T-helper 2 cell treated with Interferon-gamma antibody and Interleukin-4, amounts not matched to agents 5 μg/mL and 100 μg/mL, for 36 hours (primary cell): ENCODE measurements at regions not wholly inside any gene's neighbourhood (a gene's known extent, or its start where the extent isn't known, plus 50 kb on each side); places are given as distances from the start of the nearest gene placed in this dataset.
"Not testable (repeated sequence)": the region's sequence is repeated elsewhere in the genome, so short reads cannot be mapped to it uniquely, and the experiment has no call there.

Experiments
- DNase-seq: peaks from one replicate; pipeline ENCODE4 v3.0.0; 2021; ENCODE audit warnings: low spot score
- H3K27ac Mint-ChIP-seq: one replicate; pipeline ENCODE4 v1.8.0; 2021; ENCODE audit warnings: mild to moderate bottlenecking, mixed read lengths
- H3K27me3 Mint-ChIP-seq: one replicate; pipeline ENCODE4 v1.8.0; 2021; ENCODE audit warnings: low read depth, mixed read lengths
- H3K36me3 Mint-ChIP-seq: one replicate; pipeline ENCODE4 v1.8.0; 2021; ENCODE audit warnings: low read depth, mixed read lengths
- H3K4me1 Mint-ChIP-seq: one replicate; pipeline ENCODE4 v1.8.0; 2021; ENCODE audit warnings: low read depth, mixed read lengths
- H3K4me3 Mint-ChIP-seq: one replicate; pipeline ENCODE4 v1.8.0; 2022; ENCODE audit warnings: mild to moderate bottlenecking, moderate library complexity, mixed read lengths
- H3K9me3 Mint-ChIP-seq: one replicate; pipeline ENCODE4 v1.8.0; 2021; ENCODE audit warnings: mixed read lengths

GRCh38 chr11:38759394-38759793, 2161.4 kb upstream of the RAG2 start:
- H3K9me3 Mint-ChIP-seq, result peaks cover 27% of the 10 kb centered on the region
- no peak for DNase-seq
- no peaks in the 10 kb centered on the region for H3K36me3 Mint-ChIP-seq
- no peak overlapping the region for H3K27ac Mint-ChIP-seq
- H3K4me3 Mint-ChIP-seq, result no peak overlapping the region
- H3K27me3 Mint-ChIP-seq, result no peaks in the 10 kb centered on the region
- H3K4me1 Mint-ChIP-seq, result no peaks in the 10 kb centered on the region

DNA sequence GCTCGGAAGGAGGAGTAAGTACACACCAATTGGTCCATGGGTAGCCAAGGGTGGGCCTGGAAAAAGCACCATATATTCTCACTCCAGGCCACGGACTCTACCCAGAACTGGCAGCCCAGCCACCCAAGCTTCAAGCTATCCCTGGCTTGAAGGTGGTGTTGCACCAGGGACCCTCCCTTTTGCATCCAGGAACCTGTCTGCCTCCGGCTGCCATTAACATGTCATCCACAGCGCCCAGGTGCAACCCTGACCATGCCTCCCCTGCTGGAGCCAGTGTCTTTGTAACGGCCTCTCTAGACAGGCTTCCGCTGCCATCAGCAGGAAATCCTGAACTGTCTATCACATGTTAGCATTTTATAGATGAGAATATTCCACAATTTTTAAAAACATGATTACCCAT, 2158.5 kb upstream of the RAG2 start:
- Mint-ChIP-seq H3K27me3 (no peaks in the 10 kb centered on the region), H3K4me1 (no peaks in the 10 kb centered on the region), H3K36me3 (no peaks in the 10 kb centered on the region), H3K9me3 (peaks cover 30% of the 10 kb centered on the region), H3K27ac (no peak overlapping the region), H3K4me3 (no peak overlapping the region)
- no peak for DNase-seq

- H3K36me3 Mint-ChIP-seq, result no peaks in the 10 kb centered on the region
- H3K9me3 Mint-ChIP-seq, result peaks cover 24% of the 10 kb centered on the region
- H3K4me1 Mint-ChIP-seq, result no peaks in the 10 kb centered on the region
- H3K27ac Mint-ChIP-seq, result no peak overlapping the region
- no peaks in the 10 kb centered on the region for H3K27me3 Mint-ChIP-seq
- DNase-seq, result no peak
- no peak overlapping the region for H3K4me3 Mint-ChIP-seq
Measured at GRCh38 chr11:38751421-38751820, 2153.4 kb upstream of the RAG2 start.

DNA sequence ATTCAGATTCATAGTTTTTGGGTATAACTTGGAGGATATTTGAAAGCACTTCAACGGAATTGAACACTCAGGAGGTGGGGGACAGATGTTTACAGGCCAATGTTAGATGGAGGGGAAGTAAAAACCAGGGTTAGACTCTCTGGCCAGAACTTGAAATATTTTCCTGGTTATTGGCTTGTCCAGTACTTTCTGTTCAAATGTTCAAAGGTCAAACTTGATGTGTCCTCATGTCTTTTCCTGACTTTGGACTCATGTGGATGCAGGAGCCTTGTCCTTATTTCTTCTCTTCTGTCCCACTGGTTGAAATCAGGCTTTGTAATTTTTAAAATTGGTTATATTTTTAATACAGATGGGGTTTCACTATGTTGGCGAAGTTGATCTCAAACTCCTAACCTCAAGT, 2148.5 kb upstream of the RAG2 start:
- DNase-seq, H3K4me1 Mint-ChIP-seq, H3K4me3 Mint-ChIP-seq, H3K27me3 Mint-ChIP-seq, H3K27ac Mint-ChIP-seq, H3K36me3 Mint-ChIP-seq: not testable (repeated sequence)
- H3K9me3 Mint-ChIP-seq, result peaks cover 16% of the 10 kb centered on the region

- no peak overlapping the region for H3K4me3 Mint-ChIP-seq
- H3K36me3 Mint-ChIP-seq, result no peaks in the 10 kb centered on the region
- no peak overlapping the region for H3K27ac Mint-ChIP-seq
- DNase-seq, result no peak
- H3K27me3 Mint-ChIP-seq, result no peaks in the 10 kb centered on the region
- no peaks in the 10 kb centered on the region for H3K4me1 Mint-ChIP-seq
- H3K9me3 Mint-ChIP-seq, result peaks cover 24% of the 10 kb centered on the region
Measured at GRCh38 chr11:38723361-38723760, 2125.3 kb upstream of the RAG2 start.

- H3K4me1 Mint-ChIP-seq, result no peaks in the 10 kb centered on the region
- no peaks in the 10 kb centered on the region for H3K27me3 Mint-ChIP-seq
- no peak for DNase-seq
- peaks cover 16% of the 10 kb centered on the region for H3K9me3 Mint-ChIP-seq
- H3K4me3 Mint-ChIP-seq, result no peak overlapping the region
- no peaks in the 10 kb centered on the region for H3K36me3 Mint-ChIP-seq
- H3K27ac Mint-ChIP-seq, result no peak overlapping the region
Measured at GRCh38 chr11:38721586-38722315, 2123.7 kb upstream of the RAG2 start.

- Mint-ChIP-seq H3K4me3 (no peak overlapping the region), H3K4me1 (no peaks in the 10 kb centered on the region), H3K27me3 (no peaks in the 10 kb centered on the region), H3K36me3 (no peaks in the 10 kb centered on the region), H3K9me3 (peaks cover 29% of the 10 kb centered on the region), H3K27ac (no peak overlapping the region)
- no peak for DNase-seq
Measured at GRCh38 chr11:38718659-38719058, 2120.6 kb upstream of the RAG2 start.

- Mint-ChIP-seq H3K36me3 (no peaks in the 10 kb centered on the region), H3K27ac (no peak overlapping the region), H3K4me3 (no peak overlapping the region), H3K9me3 (peaks cover 29% of the 10 kb centered on the region), H3K4me1 (no peaks in the 10 kb centered on the region), H3K27me3 (no peaks in the 10 kb centered on the region)
- no peak for DNase-seq
Measured at GRCh38 chr11:38718049-38718448, 2120.0 kb upstream of the RAG2 start.

DNA sequence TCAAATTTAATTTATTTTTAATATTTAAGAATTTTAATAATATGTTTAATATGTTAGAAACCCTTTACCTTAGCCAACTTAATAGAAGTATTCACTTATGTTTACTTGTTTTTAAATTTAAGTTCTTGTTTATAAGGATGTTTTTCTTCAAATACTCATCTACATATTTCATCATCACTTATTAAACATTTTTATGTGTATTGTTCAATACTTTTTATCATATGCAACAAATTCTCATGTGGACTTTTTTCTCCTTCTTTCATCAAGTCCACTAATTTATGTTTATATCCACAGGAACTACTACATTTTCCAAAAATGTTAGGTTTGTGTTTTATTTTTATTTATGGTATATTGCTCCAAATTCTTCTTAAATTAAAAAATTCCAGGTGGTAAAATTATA, 2113.1 kb upstream of the RAG2 start:
- H3K27me3 Mint-ChIP-seq, result no peaks in the 10 kb centered on the region
- H3K9me3 Mint-ChIP-seq, result peaks cover 40% of the 10 kb centered on the region
- no peak overlapping the region for H3K27ac Mint-ChIP-seq
- H3K36me3 Mint-ChIP-seq, result no peaks in the 10 kb centered on the region
- no peak overlapping the region for H3K4me3 Mint-ChIP-seq
- H3K4me1 Mint-ChIP-seq, result no peaks in the 10 kb centered on the region
- no peak for DNase-seq

DNA sequence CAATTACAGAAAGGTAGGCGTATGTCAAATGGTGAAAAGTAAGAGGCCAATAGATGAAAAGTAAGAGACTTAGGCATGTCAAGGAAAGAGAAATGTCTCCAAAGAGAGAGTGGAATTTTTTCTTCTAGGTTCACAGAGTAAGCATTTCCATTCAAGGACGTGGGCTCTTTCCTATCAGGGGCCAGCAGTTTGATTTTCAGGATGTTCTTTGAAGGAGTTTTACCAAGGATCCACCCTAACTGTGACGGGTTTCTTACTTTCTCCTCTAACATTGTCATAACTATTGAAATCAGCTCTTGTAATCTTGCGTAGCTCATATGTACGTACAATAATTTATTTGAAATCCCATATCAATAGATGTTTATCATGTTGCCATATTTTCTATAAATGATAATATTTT, 2112.2 kb upstream of the RAG2 start:
- no peaks in the 10 kb centered on the region for H3K27me3 Mint-ChIP-seq
- no peak for DNase-seq
- H3K4me3 Mint-ChIP-seq, result no peak overlapping the region
- H3K27ac Mint-ChIP-seq, result no peak overlapping the region
- H3K36me3 Mint-ChIP-seq, result no peaks in the 10 kb centered on the region
- H3K9me3 Mint-ChIP-seq, result peaks cover 39% of the 10 kb centered on the region
- no peaks in the 10 kb centered on the region for H3K4me1 Mint-ChIP-seq

GRCh38 chr11:38700111-38700510, 2102.1 kb upstream of the RAG2 start:
- Mint-ChIP-seq H3K36me3 (no peaks in the 10 kb centered on the region), H3K4me1 (no peaks in the 10 kb centered on the region), H3K27ac (no peak overlapping the region), H3K4me3 (no peak overlapping the region), H3K9me3 (peaks cover 50% of the 10 kb centered on the region), H3K27me3 (no peaks in the 10 kb centered on the region)
- no peak for DNase-seq

GRCh38 chr11:38693306-38693705, 2095.3 kb upstream of the RAG2 start:
- H3K27ac Mint-ChIP-seq, result no peak overlapping the region
- peaks cover 48% of the 10 kb centered on the region for H3K9me3 Mint-ChIP-seq
- H3K36me3 Mint-ChIP-seq, result no peaks in the 10 kb centered on the region
- no peak overlapping the region for H3K4me3 Mint-ChIP-seq
- H3K27me3 Mint-ChIP-seq, result no peaks in the 10 kb centered on the region
- no peaks in the 10 kb centered on the region for H3K4me1 Mint-ChIP-seq
- no peak for DNase-seq

DNA sequence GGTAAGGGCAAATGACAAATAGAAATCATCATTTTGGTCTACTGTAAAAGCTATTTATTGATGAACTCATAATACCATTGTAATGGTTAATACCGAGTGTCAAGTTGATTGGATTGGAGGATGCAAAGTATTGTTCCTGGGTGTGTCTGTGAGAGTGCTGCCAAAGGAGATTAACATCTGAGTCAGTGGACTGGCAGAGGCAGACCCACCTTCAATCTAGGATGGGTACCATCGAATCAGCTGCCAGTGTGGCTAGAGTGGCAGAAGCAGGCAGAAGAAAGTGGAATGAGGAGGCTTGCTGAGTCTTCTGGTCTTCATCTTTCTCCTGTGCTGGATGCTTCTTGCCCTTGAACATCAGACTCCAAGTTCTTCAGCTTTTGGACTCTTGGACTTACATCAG, 2092.2 kb upstream of the RAG2 start:
- not testable (repeated sequence) for H3K36me3 Mint-ChIP-seq, H3K27ac Mint-ChIP-seq, H3K4me1 Mint-ChIP-seq, H3K27me3 Mint-ChIP-seq, H3K4me3 Mint-ChIP-seq, DNase-seq
- peaks cover 36% of the 10 kb centered on the region for H3K9me3 Mint-ChIP-seq

GRCh38 chr11:38687008-38687407, 2089.0 kb upstream of the RAG2 start:
- Mint-ChIP-seq H3K4me1 (no peaks in the 10 kb centered on the region), H3K27ac (no peak overlapping the region), H3K36me3 (no peaks in the 10 kb centered on the region), H3K9me3 (peaks cover 28% of the 10 kb centered on the region), H3K4me3 (no peak overlapping the region), H3K27me3 (no peaks in the 10 kb centered on the region)
- DNase-seq, result no peak

DNA sequence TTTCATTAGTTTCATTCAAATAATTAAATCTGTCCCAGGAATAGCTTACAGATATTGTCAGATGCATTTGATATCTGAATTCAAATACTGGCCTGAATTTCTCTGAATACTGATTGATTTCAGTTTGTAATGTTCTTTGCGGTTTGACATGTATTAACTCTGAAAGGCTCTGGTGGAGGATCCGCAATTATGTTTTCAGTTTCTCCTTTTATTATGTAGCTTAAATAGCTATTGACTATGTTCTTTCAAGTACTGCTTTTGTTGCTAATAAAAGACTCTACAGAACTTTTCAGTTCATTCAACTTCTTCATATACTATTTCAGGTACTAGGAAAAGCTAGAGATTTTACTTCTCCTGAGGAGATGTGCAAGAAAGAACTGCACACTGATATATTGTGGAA, 2085.4 kb upstream of the RAG2 start:
- H3K4me3 Mint-ChIP-seq, result no peak overlapping the region
- H3K36me3 Mint-ChIP-seq, result no peaks in the 10 kb centered on the region
- H3K9me3 Mint-ChIP-seq, result peaks cover 48% of the 10 kb centered on the region
- no peaks in the 10 kb centered on the region for H3K4me1 Mint-ChIP-seq
- no peak for DNase-seq
- no peak overlapping the region for H3K27ac Mint-ChIP-seq
- no peaks in the 10 kb centered on the region for H3K27me3 Mint-ChIP-seq
